ENCODE measurements at regions not wholly inside any gene's neighbourhood (a gene's known extent, or its start where the extent isn't known, plus 50 kb on each side); places are given as distances from the start of the nearest gene placed in this dataset.

- ChIA-PET POLR2A (no interaction called here), CTCF (no interaction called here)
Observed at GRCh38 chr20:57038608-57039440, 227.6 kb downstream of the BMP7 start.

GRCh38 chr20:57040466-57040865 lies 226.0 kb downstream of the BMP7 start:
- ChIA-PET CTCF (no interaction called here), POLR2A (no interaction called here)

GRCh38 chr20:57040924-57041323 lies 225.5 kb downstream of the BMP7 start:
- ChIA-PET CTCF (no interaction called here), POLR2A (no interaction called here)

GRCh38 chr20:57043091-57043490 lies 223.3 kb downstream of the BMP7 start:
- CTCF ChIA-PET, result no interaction called here
- POLR2A ChIA-PET, result no interaction called here

- ChIA-PET CTCF (no interaction called here), POLR2A (no interaction called here)
Observed at GRCh38 chr20:57043669-57044268, 222.7 kb downstream of the BMP7 start.

GRCh38 chr20:57047281-57048026 lies 219.0 kb downstream of the BMP7 start:
- POLR2A ChIA-PET, result interaction anchor here (0.7 kb wide), 1 partner anchor 336 kb away, joined by 3 read pairs; no protein-coding TSS in a partner anchor
- CTCF ChIA-PET, result no interaction called here

GRCh38 chr20:57048027-57048869 lies 218.2 kb downstream of the BMP7 start:
- ChIA-PET POLR2A (no interaction called here), CTCF (no interaction called here)

GRCh38 chr20:57049296-57049695 lies 217.1 kb downstream of the BMP7 start:
- ChIA-PET CTCF (no interaction called here), POLR2A (no interaction called here)

- ChIA-PET CTCF (no interaction called here), POLR2A (no interaction called here)
Observed at GRCh38 chr20:57051096-57051495, 215.3 kb downstream of the BMP7 start.

GRCh38 chr20:57053067-57053466 lies 213.4 kb downstream of the BMP7 start:
- ChIA-PET POLR2A (no interaction called here), CTCF (no interaction called here)

GRCh38 chr20:57053793-57054552 lies 212.5 kb downstream of the BMP7 start:
- CTCF ChIA-PET, result no interaction called here
- POLR2A ChIA-PET, result no interaction called here

- POLR2A ChIA-PET, result no interaction called here
- CTCF ChIA-PET, result no interaction called here
Observed at GRCh38 chr20:57055345-57055744, 211.1 kb downstream of the BMP7 start.

GRCh38 chr20:57056651-57057050 lies 209.8 kb downstream of the BMP7 start:
- ChIA-PET POLR2A (no interaction called here), CTCF (no interaction called here)

- ChIA-PET CTCF (no interaction called here), POLR2A (no interaction called here)
Observed at GRCh38 chr20:57059055-57059596, 207.3 kb downstream of the BMP7 start.

- ChIA-PET POLR2A (no interaction called here), CTCF (no interaction called here)
Observed at GRCh38 chr20:57060407-57061050, 205.9 kb downstream of the BMP7 start.

- POLR2A ChIA-PET, result no interaction called here
- CTCF ChIA-PET, result no interaction called here
Observed at GRCh38 chr20:57061051-57061900, 205.2 kb downstream of the BMP7 start.

GRCh38 chr20:57062241-57062640 lies 204.2 kb downstream of the BMP7 start:
- POLR2A ChIA-PET, result no interaction called here
- CTCF ChIA-PET, result no interaction called here

GRCh38 chr20:57062696-57063270 lies 203.7 kb downstream of the BMP7 start:
- CTCF ChIA-PET, result no interaction called here
- POLR2A ChIA-PET, result no interaction called here
